Stimulated activated CD4-positive, alpha-beta T cell treated with anti-CD3 and anti-CD28 coated beads, TNF-alpha, amount 100 ng/mL, for 4 hours (primary cell): ENCODE measurements at regions not wholly inside any gene's neighbourhood (a gene's known extent, or its start where the extent isn't known, plus 50 kb on each side); places are given as distances from the start of the nearest gene placed in this dataset.
"Not testable (repeated sequence)": the region's sequence is repeated elsewhere in the genome, so short reads cannot be mapped to it uniquely, and the experiment has no call there.

Experiments used
- DNase-seq, 3 experiments: peaks; one replicate each; pipeline ENCODE4 v3.0.0-alpha.2; 2020; ENCODE audit warnings: low read depth in 3 of 3

- DNase-seq: no peak
Measured at GRCh38 chr12:11446372-11446771, 51.0 kb upstream of the PRB2 start.

DNA sequence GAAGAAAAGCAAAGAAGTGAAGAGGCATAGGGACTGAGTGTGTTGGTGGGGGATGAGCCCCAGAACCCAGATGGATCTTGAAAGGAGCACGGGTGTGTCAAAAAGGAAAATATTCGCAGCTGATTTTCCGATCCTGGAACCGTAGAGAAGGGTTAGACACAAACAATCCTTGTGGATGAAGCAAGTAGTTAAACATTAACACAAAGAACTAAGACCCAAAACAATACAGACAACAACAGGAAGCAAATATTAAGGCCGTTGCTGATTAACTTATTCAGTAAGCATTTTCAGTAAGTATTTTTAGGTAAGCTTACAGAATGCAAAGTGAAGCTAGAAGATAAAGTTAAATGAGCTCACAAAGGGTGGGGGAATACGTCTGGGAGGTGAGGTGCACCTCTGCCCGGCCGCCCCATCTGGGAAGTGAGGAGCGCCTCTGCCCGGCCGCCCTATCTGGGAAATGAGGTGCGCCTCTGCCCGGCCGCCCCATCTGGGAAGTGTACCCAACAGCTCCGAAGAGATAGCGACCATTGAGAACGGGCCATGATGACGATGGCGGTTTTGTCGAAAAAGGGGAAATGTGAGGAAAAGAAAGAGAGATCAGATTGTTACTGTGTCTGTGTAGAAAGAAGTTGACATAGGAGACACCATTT is 62.8 kb upstream of the PRB2 start:
- DNase-seq: no peak

- no peak for DNase-seq
Measured at GRCh38 chr12:11460343-11461023, 65.1 kb upstream of the PRB2 start.

- DNase-seq: no peak
Measured at GRCh38 chr12:11461433-11461832, 66.1 kb upstream of the PRB2 start.

- no peak for DNase-seq
Measured at GRCh38 chr12:11477110-11477509, 81.7 kb upstream of the PRB2 start.

DNA sequence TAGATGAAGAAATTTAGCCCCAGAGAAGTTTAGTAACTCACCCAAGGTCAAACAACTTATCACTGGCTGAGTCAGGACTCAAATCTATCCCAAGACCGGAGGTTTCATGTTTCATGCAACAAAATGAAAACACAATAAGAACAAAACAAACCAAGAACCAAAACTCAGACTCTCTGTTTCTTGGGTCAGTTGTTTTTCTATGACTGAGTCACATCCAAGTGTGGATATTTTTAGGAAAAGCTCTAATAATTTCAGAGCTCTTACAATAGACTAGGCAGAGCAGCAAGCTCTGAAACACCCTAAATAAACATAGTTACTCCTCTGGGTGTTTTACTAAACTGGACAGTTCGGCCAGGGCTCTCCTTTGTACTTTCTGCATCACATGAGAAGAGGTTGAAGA is 87.6 kb upstream of the PRB2 start:
- DNase-seq: no peak

DNA sequence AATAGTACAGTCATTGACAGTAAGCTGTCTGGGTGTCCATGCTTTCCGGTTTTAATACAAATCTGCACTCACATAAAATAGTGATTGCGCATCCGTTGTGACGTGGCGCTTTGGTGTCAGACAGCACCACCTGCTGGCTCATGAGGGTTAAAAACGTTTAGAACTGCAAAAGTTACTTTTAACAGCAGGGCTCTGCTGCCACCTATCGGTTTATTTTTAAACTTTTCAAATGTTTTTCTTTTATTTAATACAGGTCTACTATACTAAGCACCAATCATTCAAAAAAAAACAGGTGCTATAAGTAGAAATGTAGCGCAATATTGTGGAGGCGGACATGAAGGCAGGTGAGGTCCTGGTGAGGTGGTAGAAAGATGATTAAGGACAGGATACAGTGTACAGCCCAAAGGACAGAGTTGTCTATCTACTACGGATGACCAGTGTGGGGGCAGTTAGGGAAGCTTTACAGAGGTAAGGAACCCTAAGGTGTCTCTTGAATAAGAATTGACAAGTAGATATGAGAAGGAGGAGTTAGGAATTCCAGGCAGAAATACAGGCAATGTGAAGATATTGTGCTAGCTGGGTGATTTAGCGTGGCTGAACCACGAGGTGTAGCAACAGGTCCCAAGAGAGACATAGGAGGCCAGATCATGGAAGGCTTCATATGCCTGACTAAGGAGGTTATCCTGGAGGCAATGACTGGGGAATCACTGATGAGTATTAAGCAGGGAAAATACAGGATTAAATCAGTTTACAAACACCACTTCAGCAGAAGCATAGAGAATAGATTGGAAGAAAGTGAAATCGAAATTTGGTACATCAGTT is 91.5 kb upstream of the PRB2 start:
- peak; percentile 46 to 67 (median 55) for DNase-seq

- no peak for DNase-seq
Measured at GRCh38 chr12:11496157-11496851, 100.9 kb upstream of the PRB2 start.

DNA sequence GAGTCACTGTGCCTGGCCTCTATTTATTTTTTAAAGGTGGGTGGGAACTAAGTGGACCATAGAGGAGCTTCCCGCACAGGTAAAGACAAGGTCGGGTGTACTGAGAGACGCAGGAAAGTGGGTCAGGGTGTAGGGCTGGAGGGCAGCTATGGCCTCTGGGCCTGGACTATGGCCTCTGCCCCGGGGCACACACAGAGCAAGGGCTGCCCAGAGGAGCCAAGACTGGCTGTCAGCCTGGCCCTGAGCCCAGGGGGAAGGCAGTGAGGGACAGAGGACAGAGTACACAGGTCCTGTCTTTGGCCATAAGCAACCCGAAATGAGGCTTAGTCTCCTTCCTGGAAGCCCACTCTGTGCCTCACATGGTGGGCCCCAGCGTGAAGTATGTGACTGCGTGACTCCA is 102.1 kb upstream of the PRB2 start:
- DNase-seq: no peak

GRCh38 chr12:11497995-11498394 is 102.6 kb upstream of the PRB2 start:
- DNase-seq: no peak

DNA sequence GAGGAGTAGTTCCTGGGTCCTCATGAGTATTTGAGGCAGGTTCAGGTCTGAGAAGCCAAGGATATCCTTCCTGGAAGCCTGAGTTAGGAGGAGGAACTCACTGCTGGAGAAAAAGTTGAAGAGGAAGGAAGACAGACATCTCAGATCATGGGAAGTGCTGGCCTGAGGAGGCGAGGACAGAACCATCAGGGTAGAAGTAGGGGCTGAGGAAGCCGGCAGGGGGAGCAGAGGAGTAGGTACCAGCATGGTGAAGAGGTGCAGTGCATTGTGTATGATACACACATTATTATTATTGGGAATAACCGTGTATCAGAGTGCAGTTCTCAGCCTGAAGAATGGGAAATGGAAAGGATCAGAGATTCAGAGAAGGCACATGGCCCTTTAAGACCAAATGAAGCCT is 103.2 kb upstream of the PRB2 start:
- not testable (repeated sequence) for DNase-seq

DNA sequence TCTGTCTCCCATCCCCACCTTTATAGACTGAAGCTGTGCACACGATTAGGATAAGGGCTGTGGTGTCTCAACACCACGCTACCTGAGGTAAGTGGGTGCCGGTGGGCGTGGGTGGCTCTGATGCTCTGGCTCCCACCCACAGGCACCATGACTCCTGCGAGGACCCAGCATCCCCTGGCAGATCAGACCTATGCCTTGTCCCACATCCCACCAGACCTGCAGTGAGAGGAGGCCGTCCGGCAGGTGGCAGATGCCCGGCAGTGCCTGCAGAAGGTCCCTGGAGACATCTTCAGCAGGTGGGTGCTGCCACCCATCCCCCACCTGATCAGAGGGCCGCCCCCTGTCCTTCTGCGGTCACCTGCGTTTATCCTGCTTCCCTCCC is 104.4 kb upstream of the PRB2 start:
- DNase-seq: no peak

DNA sequence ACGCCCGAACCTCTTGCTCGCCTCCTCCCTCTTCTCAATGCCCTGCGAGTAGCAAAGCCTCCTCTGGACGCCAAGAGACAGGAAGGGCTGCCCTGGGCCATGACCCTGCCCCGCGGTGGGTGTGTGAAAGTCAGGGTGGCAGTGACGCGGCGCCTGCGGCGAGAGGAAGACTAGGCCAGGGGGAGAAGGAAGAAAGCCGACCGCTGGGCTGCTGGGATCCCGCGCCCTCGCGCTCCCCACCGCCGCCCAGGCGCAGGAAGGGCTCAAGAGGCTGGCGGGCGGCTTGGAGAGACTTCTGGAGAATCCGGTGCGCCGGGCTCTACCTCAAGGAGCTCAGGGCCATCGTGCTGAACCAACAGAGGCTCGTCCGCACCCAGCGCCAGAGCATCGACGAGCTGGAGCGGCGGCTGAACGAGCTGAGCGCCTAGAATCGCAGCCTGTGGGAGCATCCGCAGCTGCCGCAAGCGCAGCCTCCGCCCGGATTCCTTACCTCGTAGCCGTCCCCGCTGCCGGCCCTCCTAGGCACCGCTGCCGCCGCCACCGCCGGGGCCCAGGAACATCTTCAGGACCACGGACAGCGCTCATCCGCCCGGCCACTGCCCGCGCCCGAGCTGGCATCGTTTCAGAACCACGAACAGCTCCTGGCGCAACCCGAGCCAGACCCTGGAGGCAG is 105.0 kb upstream of the PRB2 start:
- DNase-seq: peak; percentile 32 to 53 (median 36)

- no peak for DNase-seq
Measured at GRCh38 chr12:11500861-11501230, 105.5 kb upstream of the PRB2 start.

- no peak for DNase-seq
Measured at GRCh38 chr12:11508699-11509098, 113.3 kb upstream of the PRB2 start.

GRCh38 chr12:11509326-11509725 is 114.0 kb upstream of the PRB2 start:
- DNase-seq: no peak

- DNase-seq: no peak
Measured at GRCh38 chr12:11510671-11511070, 115.3 kb upstream of the PRB2 start.

GRCh38 chr12:11513288-11513687 is 117.9 kb upstream of the PRB2 start:
- DNase-seq: no peak

- no peak for DNase-seq
Measured at GRCh38 chr12:11517080-11517479, 121.7 kb upstream of the PRB2 start.

DNA sequence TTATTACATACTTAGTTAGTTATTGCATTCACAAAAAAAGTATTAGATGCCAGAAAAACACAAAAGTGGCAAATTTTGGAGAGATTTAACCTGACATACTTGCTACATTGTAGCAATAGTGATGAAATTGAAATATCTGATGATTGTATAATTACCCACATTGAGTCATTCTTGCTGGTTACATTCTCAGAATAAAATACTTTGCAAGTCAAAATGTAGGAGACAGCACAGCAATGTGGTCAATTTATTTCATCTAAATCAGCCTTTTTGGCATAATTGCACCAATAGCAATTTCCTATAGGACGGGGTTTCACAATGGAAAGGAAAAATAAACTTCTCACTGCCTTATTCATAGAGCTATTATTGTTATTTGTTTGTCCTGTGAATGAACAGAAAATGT is 125.0 kb upstream of the ETV6 start:
- DNase-seq: no peak

GRCh38 chr12:11534064-11534463 is 115.4 kb upstream of the ETV6 start:
- no peak for DNase-seq

- DNase-seq: no peak
Measured at GRCh38 chr12:11535127-11535526, 114.3 kb upstream of the ETV6 start.
